ENCODE measurements at regions not wholly inside any gene's neighbourhood (a gene's known extent, or its start where the extent isn't known, plus 50 kb on each side); places are given as distances from the start of the nearest gene placed in this dataset.

DNA sequence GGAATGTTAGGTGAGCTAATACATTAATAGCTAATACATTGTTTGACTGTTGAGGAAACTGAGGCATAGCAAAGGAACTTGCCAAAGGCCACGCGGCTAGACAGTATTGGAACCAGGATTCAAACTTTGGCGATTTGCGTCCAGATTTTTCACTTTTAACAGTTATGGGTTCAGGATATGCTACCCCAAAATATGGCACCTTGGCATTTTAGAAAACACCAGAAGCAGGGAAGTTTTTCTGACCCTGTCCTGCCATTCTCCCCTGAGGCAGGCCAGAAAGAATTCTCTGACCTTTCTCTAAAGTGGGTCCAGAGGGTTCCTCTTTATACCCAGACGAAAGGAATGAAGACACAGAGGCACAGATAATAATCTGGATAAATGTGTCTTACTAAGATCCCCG lies 166.9 kb downstream of the MYCN start:
- no peak for TF ChIP-seq MXI1 (IDR thresholded peaks at IDR 0.05; ENCODE audit: low read depth, low read length)
- TF ChIP-seq, protein P1, sequence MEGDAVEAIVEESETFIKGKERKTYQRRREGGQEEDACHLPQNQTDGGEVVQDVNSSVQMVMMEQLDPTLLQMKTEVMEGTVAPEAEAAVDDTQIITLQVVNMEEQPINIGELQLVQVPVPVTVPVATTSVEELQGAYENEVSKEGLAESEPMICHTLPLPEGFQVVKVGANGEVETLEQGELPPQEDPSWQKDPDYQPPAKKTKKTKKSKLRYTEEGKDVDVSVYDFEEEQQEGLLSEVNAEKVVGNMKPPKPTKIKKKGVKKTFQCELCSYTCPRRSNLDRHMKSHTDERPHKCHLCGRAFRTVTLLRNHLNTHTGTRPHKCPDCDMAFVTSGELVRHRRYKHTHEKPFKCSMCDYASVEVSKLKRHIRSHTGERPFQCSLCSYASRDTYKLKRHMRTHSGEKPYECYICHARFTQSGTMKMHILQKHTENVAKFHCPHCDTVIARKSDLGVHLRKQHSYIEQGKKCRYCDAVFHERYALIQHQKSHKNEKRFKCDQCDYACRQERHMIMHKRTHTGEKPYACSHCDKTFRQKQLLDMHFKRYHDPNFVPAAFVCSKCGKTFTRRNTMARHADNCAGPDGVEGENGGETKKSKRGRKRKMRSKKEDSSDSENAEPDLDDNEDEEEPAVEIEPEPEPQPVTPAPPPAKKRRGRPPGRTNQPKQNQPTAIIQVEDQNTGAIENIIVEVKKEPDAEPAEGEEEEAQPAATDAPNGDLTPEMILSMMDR (IDR thresholded peaks at IDR 0.05), result no peak
- no peak for TF ChIP-seq SMC3 (IDR thresholded peaks at IDR 0.05; ENCODE audit: low read depth, low read length)
- TF ChIP-seq CHD2 (IDR thresholded peaks at IDR 0.05; ENCODE audit: low read length, partially characterized antibody), result no peak
- TF ChIP-seq RFX5 (IDR thresholded peaks at IDR 0.05; ENCODE audit: low read length), result no peak
- TF ChIP-seq GATA2 (CRISPR knock-in tag; IDR thresholded peaks at IDR 0.05), result no peak
- TF ChIP-seq, protein P2, sequence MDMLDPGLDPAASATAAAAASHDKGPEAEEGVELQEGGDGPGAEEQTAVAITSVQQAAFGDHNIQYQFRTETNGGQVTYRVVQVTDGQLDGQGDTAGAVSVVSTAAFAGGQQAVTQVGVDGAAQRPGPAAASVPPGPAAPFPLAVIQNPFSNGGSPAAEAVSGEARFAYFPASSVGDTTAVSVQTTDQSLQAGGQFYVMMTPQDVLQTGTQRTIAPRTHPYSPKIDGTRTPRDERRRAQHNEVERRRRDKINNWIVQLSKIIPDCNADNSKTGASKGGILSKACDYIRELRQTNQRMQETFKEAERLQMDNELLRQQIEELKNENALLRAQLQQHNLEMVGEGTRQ (IDR thresholded peaks at IDR 0.05; ENCODE audit: borderline replicate concordance, low read depth, low read length), result no peak
- TF ChIP-seq YY1 (IDR thresholded peaks at IDR 0.05; ENCODE audit: low read depth), result no peak
- TF ChIP-seq RAD21 (IDR thresholded peaks at IDR 0.05; ENCODE audit: low read length), result no peak
- TF ChIP-seq POLR2AphosphoS5 (IDR thresholded peaks at IDR 0.05; ENCODE audit: low read depth, low read length), result no peak
- TF ChIP-seq, protein P3, sequence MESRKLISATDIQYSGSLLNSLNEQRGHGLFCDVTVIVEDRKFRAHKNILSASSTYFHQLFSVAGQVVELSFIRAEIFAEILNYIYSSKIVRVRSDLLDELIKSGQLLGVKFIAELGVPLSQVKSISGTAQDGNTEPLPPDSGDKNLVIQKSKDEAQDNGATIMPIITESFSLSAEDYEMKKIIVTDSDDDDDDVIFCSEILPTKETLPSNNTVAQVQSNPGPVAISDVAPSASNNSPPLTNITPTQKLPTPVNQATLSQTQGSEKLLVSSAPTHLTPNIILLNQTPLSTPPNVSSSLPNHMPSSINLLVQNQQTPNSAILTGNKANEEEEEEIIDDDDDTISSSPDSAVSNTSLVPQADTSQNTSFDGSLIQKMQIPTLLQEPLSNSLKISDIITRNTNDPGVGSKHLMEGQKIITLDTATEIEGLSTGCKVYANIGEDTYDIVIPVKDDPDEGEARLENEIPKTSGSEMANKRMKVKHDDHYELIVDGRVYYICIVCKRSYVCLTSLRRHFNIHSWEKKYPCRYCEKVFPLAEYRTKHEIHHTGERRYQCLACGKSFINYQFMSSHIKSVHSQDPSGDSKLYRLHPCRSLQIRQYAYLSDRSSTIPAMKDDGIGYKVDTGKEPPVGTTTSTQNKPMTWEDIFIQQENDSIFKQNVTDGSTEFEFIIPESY (IDR thresholded peaks at IDR 0.05; ENCODE audit: borderline replicate concordance, low read depth), result no peak
- TF ChIP-seq TCF12 (IDR thresholded peaks at IDR 0.05), result no peak
- no peak for TF ChIP-seq TEAD4 (IDR thresholded peaks at IDR 0.05; ENCODE audit: borderline replicate concordance, insufficient read depth)
- no peak for TF ChIP-seq ELF1 (IDR thresholded peaks at IDR 0.05)
